Smooth muscle cell (in vitro differentiated cells): ENCODE measurements at regions not wholly inside any gene's neighbourhood (a gene's known extent, or its start where the extent isn't known, plus 50 kb on each side); places are given as distances from the start of the nearest gene placed in this dataset.
"Not testable (repeated sequence)": the region's sequence is repeated elsewhere in the genome, so short reads cannot be mapped to it uniquely, and the experiment has no call there.

Source experiments
- DNase-seq: peaks from one replicate; lab custom pipeline; 2025; ENCODE audit not compliant: unreplicated experiment; lab: John Stamatoyannopoulos, UW
- H2AFZ ChIP-seq: fragments of 200-600 bp; sonication (generic); 2 replicates; pipeline ENCODE4 v1.6.0; 2016; ENCODE audit warnings: antibody characterized with exemption, low read depth, mild to moderate bottlenecking
- H3F3A ChIP-seq: fragments of 200-600 bp; sonication (generic); 2 replicates; pipeline ENCODE4 v1.6.0; 2017; ENCODE audit warnings: antibody characterized with exemption, low read depth
- H3K27ac ChIP-seq: fragments of 200-600 bp; sonication (generic); 2 replicates; pipeline ENCODE4 v1.5.1; 2016; ENCODE audit warnings: low read depth, mild to moderate bottlenecking
- H3K27me3 ChIP-seq: fragments of 200-600 bp; sonication (generic); 2 replicates; pipeline ENCODE4 v1.6.1; 2016; ENCODE audit warnings: low read depth, mild to moderate bottlenecking
- H3K36me3 ChIP-seq: fragments of 200-600 bp; sonication (generic); 2 replicates; pipeline ENCODE4 v1.5.1; 2016; ENCODE audit warnings: low read depth
- H3K4me1 ChIP-seq: fragments of 200-600 bp; sonication (generic); 2 replicates; pipeline ENCODE4 v1.5.1; 2016; ENCODE audit warnings: low read depth
- H3K4me2 ChIP-seq: fragments of 200-600 bp; sonication (generic); 2 replicates; pipeline ENCODE4 v1.6.0; 2016; ENCODE audit warnings: mild to moderate bottlenecking
- H3K4me3 ChIP-seq: fragments of 200-600 bp; sonication (generic); 2 replicates; pipeline ENCODE4 v1.5.1; 2016; ENCODE audit warnings: mild to moderate bottlenecking
- H3K79me2 ChIP-seq: fragments of 200-600 bp; sonication (generic); 2 replicates; pipeline ENCODE4 v1.6.0; 2016; ENCODE audit warnings: low read depth, mild to moderate bottlenecking
- H3K9ac ChIP-seq: fragments of 200-600 bp; sonication (generic); 2 replicates; pipeline ENCODE4 v1.6.0; 2016; ENCODE audit warnings: low read depth
- H3K9me3 ChIP-seq: fragments of 200-600 bp; sonication (generic); replicated peaks from 2 replicates; pipeline ENCODE4 v1.5.1; 2016; ENCODE audit warnings: low read depth
- H4K20me1 ChIP-seq: fragments of 200-600 bp; sonication (generic); 2 replicates; pipeline ENCODE4 v1.6.0; 2016; ENCODE audit warnings: low read depth
- CTCF ChIP-seq: fragments of 200-600 bp; sonication (generic); IDR thresholded peaks from 2 replicates; pipeline ENCODE4 v1.5.1; 2017; ENCODE audit warnings: borderline replicate concordance, mild to moderate bottlenecking, antibody characterized with exemption; ENCODE audit not compliant: insufficient read depth, poor library complexity, severe bottlenecking
- WGBS: methylation state at CpG from one replicate; pipeline ENCODE4 v1.1.7; 2016; ENCODE audit warnings: low lambda C conversion rate; 5-methylcytosine and 5-hydroxymethylcytosine counted together

GRCh38 chr9:28147923-28148597 lies 574.8 kb upstream of the C9orf72 start:
- not testable (repeated sequence) for H3K4me2 ChIP-seq, H3K4me3 ChIP-seq, DNase-seq, H3K36me3 ChIP-seq, H3K9me3 ChIP-seq, H4K20me1 ChIP-seq, H3F3A ChIP-seq, H3K9ac ChIP-seq, H3K79me2 ChIP-seq, H2AFZ ChIP-seq, H3K27me3 ChIP-seq, H3K4me1 ChIP-seq, H3K27ac ChIP-seq
- WGBS = 97% methylated on average over 18 of the region's 18 CpGs

GRCh38 chr9:28149361-28150050 lies 576.2 kb upstream of the C9orf72 start:
- not testable (repeated sequence) for H3K4me2 ChIP-seq, H3K27ac ChIP-seq, H3K36me3 ChIP-seq, H3K4me1 ChIP-seq, H2AFZ ChIP-seq, DNase-seq, H4K20me1 ChIP-seq, H3K9ac ChIP-seq, H3K4me3 ChIP-seq, H3K79me2 ChIP-seq, H3K27me3 ChIP-seq, H3K9me3 ChIP-seq, H3F3A ChIP-seq
- WGBS = 91% methylated on average over 32 of the region's 36 CpGs

- Histone ChIP-seq H3K79me2 (no peaks in the 10 kb centered on the region), H2AFZ (no peak overlapping the region), H3K4me2 (no peak overlapping the region), H3K4me3 (no peak overlapping the region), H3K9ac (no peak overlapping the region), H4K20me1 (no peaks in the 10 kb centered on the region), H3K27me3 (no peaks in the 10 kb centered on the region), H3K4me1 (no peaks in the 10 kb centered on the region), H3K9me3 (no peaks in the 10 kb centered on the region), H3K27ac (no peak overlapping the region), H3K36me3 (no peaks in the 10 kb centered on the region), H3F3A (no peaks in the 10 kb centered on the region)
- no peak for TF ChIP-seq CTCF
- no peak for DNase-seq
Measured at GRCh38 chr9:28155067-28155466, 581.8 kb upstream of the C9orf72 start.

GRCh38 chr9:28155671-28156070 lies 582.4 kb upstream of the C9orf72 start:
- H2AFZ ChIP-seq = no peak overlapping the region

More at GRCh38 chr9:28155671-28156070, 582.4 kb upstream of the C9orf72 start:
- no peak overlapping the region for H3K4me2 ChIP-seq
- H3K4me3 ChIP-seq = no peak overlapping the region
- H3K79me2 ChIP-seq = no peaks in the 10 kb centered on the region
- no peaks in the 10 kb centered on the region for H4K20me1 ChIP-seq
- no peak for DNase-seq
- no peak for TF ChIP-seq CTCF
- 60% methylated on average over 2 of the region's 2 CpGs for WGBS
- H3K36me3 ChIP-seq = no peaks in the 10 kb centered on the region
- H3K9me3 ChIP-seq = no peaks in the 10 kb centered on the region
- H3K4me1 ChIP-seq = no peaks in the 10 kb centered on the region
- no peaks in the 10 kb centered on the region for H3F3A ChIP-seq
- H3K27me3 ChIP-seq = no peaks in the 10 kb centered on the region
- no peak overlapping the region for H3K27ac ChIP-seq
- no peak overlapping the region for H3K9ac ChIP-seq
